Type B pancreatic cell (in vitro differentiated cells): ENCODE measurements at regions not wholly inside any gene's neighbourhood (a gene's known extent, or its start where the extent isn't known, plus 50 kb on each side); places are given as distances from the start of the nearest gene placed in this dataset.

ENCODE experiments used
- DNase-seq: peaks from one replicate; pipeline ENCODE4 v3.0.0; 2021; ENCODE audit warnings: mixed read lengths; ENCODE audit not compliant: unreplicated experiment; ENCODE audit errors: extremely low spot score
- H3K27ac Mint-ChIP-seq: 2 replicates; pipeline ENCODE4 v1.8.0; 2021; ENCODE audit warnings: mild to moderate bottlenecking, mixed read lengths
- H3K27me3 Mint-ChIP-seq: 2 replicates; pipeline ENCODE4 v1.8.0; 2021; ENCODE audit warnings: mixed read lengths
- H3K36me3 Mint-ChIP-seq: 2 replicates; pipeline ENCODE4 v1.8.0; 2021; ENCODE audit warnings: mixed read lengths
- H3K4me1 Mint-ChIP-seq: one replicate; pipeline ENCODE4 v1.8.0; 2021; ENCODE audit warnings: mixed read lengths; ENCODE audit not compliant: unreplicated experiment
- H3K4me3 Mint-ChIP-seq: 2 replicates; pipeline ENCODE4 v1.8.0; 2021; ENCODE audit warnings: mild to moderate bottlenecking, mixed read lengths
- H3K9me3 Mint-ChIP-seq: 2 replicates; pipeline ENCODE4 v1.8.0; 2021; ENCODE audit warnings: mixed read lengths
- TF ChIP-seq, protein P1 (sequence below): fragments of 200-600 bp; sonication (generic); conservative IDR thresholded peaks from 2 replicates; pipeline ENCODE4 v1.5.0; 2021; ENCODE audit warnings: antibody characterized with exemption, mild to moderate bottlenecking

DNA sequence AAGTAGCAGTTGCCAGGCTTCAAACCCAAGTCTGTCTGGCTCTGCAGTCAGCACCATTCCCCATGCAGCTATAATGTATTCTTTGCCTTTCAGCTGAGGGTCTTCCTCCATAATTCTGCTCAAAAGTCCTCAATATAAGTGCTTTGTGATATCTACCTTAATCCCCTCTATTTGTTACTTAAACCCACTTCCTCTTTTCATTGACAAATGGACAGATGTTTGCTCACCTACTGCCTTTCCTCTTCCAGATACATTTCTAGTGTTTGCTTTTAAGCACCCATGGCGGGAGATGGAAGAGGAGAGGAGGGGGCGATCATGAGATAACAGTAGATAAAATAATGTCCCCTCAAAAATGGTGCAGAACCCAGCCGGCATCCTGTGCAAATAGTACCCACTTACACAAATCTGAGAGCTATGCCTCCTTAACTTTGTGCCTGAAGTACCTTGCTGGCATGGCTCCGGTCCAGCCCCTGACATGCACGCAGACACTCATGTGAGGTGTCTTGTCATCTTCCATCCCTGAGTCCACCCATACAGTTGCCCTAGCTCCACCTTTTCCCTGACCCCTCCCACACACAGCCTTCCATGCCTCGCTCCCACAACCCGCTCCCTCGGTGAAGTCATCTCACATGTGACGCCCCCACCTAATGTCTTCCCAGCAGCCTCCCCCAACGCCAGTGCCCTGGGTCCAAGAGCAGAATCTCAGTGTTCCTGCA lies 109.6 kb downstream of the TRIM29 start:
- H3K9me3 Mint-ChIP-seq: no peaks in the 10 kb centered on the region
- TF ChIP-seq, protein P1, sequence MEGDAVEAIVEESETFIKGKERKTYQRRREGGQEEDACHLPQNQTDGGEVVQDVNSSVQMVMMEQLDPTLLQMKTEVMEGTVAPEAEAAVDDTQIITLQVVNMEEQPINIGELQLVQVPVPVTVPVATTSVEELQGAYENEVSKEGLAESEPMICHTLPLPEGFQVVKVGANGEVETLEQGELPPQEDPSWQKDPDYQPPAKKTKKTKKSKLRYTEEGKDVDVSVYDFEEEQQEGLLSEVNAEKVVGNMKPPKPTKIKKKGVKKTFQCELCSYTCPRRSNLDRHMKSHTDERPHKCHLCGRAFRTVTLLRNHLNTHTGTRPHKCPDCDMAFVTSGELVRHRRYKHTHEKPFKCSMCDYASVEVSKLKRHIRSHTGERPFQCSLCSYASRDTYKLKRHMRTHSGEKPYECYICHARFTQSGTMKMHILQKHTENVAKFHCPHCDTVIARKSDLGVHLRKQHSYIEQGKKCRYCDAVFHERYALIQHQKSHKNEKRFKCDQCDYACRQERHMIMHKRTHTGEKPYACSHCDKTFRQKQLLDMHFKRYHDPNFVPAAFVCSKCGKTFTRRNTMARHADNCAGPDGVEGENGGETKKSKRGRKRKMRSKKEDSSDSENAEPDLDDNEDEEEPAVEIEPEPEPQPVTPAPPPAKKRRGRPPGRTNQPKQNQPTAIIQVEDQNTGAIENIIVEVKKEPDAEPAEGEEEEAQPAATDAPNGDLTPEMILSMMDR: no peak
- H3K36me3 Mint-ChIP-seq: no peaks in the 10 kb centered on the region
- peaks cover 18% of the 10 kb centered on the region for H3K4me1 Mint-ChIP-seq
- no peak for DNase-seq
- H3K27me3 Mint-ChIP-seq: peaks cover 9% of the 10 kb centered on the region
- H3K27ac Mint-ChIP-seq: peak overlapping the region; percentile 7
- H3K4me3 Mint-ChIP-seq: no peak overlapping the region

DNA sequence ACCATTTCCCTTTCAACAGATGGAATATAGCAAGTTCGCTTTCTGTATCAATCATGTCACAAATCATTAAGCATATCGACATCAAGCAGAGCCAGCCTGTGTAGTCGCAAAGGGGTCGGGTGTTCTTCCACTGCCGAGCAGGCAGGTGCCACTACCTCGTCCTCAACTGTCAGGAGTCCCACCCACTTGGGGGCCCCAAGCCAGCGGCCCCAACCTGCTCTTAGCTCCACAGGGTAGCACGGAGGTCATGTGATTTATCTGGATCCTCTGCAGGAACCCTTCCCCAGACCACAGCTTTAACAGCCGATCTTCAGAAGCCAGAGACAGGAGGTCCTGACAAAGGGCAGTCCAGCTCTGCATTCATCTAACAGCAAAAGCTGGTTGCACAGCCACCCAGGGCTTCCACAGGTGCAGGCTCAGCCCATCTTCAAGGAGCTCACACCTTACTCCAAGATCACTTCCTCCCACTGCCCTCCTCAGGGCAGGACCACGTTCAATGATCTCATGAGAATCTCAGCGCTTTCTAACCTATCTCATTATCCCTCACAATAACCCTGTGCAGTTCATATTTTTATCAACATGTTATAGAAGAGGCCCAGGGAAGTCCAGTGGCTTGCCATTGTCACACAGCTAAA lies 110.2 kb downstream of the TRIM29 start:
- H3K36me3 Mint-ChIP-seq: no peaks in the 10 kb centered on the region
- peaks cover 18% of the 10 kb centered on the region for H3K4me1 Mint-ChIP-seq
- H3K4me3 Mint-ChIP-seq: no peak overlapping the region
- peaks cover 9% of the 10 kb centered on the region for H3K27me3 Mint-ChIP-seq
- no peaks in the 10 kb centered on the region for H3K9me3 Mint-ChIP-seq
- peak; percentile 36 for DNase-seq
- H3K27ac Mint-ChIP-seq: peak overlapping the region; percentile 7
- TF ChIP-seq, protein P1: no peak

DNA sequence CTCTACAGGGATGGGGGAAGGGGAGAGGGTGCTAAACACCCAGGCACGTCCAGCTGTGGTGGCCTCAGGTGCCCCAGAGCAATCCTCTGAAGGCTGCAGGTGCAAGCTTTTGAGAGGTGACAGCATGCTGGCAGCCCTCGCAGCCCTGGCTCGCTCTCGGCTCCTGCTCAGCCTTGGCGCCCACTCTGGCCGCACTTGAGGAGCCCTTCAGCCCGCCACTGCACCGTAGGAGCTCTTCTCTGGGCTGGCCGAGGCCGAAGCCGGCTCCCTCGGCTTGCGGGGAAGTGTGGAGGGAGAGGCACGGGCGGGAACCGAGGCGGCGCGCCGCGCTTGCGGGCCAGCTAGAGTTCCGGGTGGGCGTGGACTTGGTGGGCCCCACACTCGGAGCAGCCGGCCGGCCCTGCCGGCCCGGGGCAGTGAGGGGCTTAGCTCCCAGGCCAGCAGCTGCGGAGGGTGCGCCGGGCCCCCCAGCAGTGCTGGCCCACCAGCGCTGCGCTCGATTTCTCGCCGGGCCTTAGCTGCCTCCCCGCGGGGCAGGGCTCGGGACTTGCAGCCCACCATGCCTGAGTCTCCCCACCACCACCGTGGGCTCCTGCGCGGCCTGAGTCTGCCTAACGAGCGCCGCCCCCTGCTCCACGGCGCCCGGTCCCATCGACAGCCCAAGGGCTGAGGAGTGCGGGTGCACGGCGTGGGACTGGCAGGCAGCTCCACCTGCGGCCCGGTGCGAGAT lies 112.1 kb downstream of the TRIM29 start:
- Mint-ChIP-seq H3K27ac (no peak overlapping the region), H3K4me3 (no peak overlapping the region), H3K4me1 (peaks cover 12% of the 10 kb centered on the region), H3K36me3 (no peaks in the 10 kb centered on the region), H3K27me3 (peaks cover 3% of the 10 kb centered on the region), H3K9me3 (no peaks in the 10 kb centered on the region)
- TF ChIP-seq, protein P1: no peak
- DNase-seq: peak; percentile 58

DNA sequence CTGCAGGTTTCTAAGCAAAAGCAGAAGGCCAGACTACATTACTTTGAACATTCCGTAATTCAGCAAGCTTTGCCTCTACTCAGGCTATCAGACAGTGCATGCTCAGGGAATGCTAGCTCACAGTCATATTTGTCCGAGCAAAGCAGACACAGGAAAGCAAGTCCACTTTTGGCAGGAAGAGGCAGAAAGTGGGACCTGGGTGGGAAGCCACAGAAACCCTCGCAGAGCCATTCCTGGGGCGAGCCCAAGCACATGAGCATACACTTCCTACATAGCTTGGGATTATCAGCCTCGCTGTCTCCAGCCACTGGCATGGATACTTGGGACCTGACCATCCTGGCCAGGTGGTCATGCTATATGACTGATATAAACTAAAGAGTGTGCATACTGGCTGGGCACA lies 113.3 kb downstream of the TRIM29 start:
- Mint-ChIP-seq H3K9me3 (no peaks in the 10 kb centered on the region), H3K27me3 (peaks cover 3% of the 10 kb centered on the region), H3K4me3 (no peak overlapping the region), H3K4me1 (peaks cover 12% of the 10 kb centered on the region), H3K27ac (no peak overlapping the region), H3K36me3 (no peaks in the 10 kb centered on the region)
- TF ChIP-seq, protein P1: no peak
- DNase-seq: peak; percentile 56

DNA sequence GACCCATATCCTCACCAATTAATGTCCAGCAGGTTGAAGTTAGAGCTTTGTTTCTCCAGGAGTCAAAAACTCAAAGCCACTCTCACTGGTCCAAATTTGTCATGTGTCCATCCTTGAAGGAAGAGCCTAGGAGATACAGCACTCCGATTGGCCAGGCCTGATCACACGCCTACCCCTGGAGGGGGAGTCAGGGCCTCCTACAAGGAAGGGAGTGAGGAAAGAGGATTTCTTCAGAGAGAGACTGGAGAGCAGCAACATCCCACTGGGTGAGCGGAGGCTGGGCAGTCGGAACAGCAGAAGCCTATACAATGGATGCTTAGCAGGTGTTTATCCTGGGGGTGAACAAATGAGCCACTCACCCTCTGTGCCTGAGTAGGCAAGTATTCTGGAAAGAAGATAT lies 113.9 kb downstream of the TRIM29 start:
- Mint-ChIP-seq H3K4me3 (no peak overlapping the region), H3K27me3 (peaks cover 3% of the 10 kb centered on the region), H3K36me3 (no peaks in the 10 kb centered on the region), H3K9me3 (no peaks in the 10 kb centered on the region), H3K4me1 (peaks cover 12% of the 10 kb centered on the region), H3K27ac (no peak overlapping the region)
- peak; percentile 34 for DNase-seq
- TF ChIP-seq, protein P1: no peak
